ENCODE measurements at regions not wholly inside any gene's neighbourhood (a gene's known extent, or its start where the extent isn't known, plus 50 kb on each side); places are given as distances from the start of the nearest gene placed in this dataset.

DNA sequence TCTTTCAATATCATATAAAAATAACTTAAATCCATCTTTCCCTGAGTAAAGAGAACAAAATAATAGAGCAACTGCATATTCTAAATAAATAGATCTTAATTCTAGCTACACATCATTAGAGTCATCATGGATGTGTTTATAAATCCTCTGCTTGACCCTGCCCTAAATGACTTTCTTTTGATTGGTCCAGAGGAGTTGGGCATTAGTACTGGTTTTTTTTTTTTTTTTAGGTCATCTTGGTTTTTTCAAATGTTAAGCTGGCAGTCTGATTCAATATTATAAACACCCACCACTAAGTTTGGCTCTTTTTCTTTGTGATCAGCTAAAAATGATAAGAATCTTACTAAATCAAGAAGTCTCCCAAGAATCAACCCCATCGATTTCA is 504.0 kb upstream of the CBLB start:
- intact Hi-C loops (cut with DNase I) = no loop called here
- Histone ChIP-seq H3K4me1 (no peaks in the 10 kb centered on the region), H3K9me3 (no peaks in the 10 kb centered on the region), H3K36me3 (no peaks in the 10 kb centered on the region), H3K4me3 (no peak overlapping the region), H3K27ac (no peak overlapping the region), H3K27me3 (ENCODE audit: low read depth) (no peaks in the 10 kb centered on the region)
- ATAC-seq (no peak), DNase-seq (no peak)
- TF ChIP-seq CTCF (IDR thresholded peaks at IDR 0.05) = no peak

- no peak for TF ChIP-seq CTCF (IDR thresholded peaks at IDR 0.05)
- no peak for ATAC-seq
- Histone ChIP-seq H3K4me3 (no peak overlapping the region), H3K36me3 (no peaks in the 10 kb centered on the region), H3K27ac (no peak overlapping the region), H3K9me3 (no peaks in the 10 kb centered on the region), H3K27me3 (ENCODE audit: low read depth) (no peaks in the 10 kb centered on the region), H3K4me1 (no peaks in the 10 kb centered on the region)
- intact Hi-C loops (cut with DNase I) = no loop called here
- no peak for DNase-seq
Observed at GRCh38 chr3:106376016-106376570, 507.3 kb upstream of the CBLB start.

- no peak for TF ChIP-seq CTCF (IDR thresholded peaks at IDR 0.05)
- intact Hi-C loops (cut with DNase I) = no loop called here
- DNase-seq (no peak), ATAC-seq (peak; percentile 90 to 96)
- H3K27ac ChIP-seq = no peak overlapping the region
- H3K9me3 ChIP-seq = no peaks in the 10 kb centered on the region
- H3K4me1 ChIP-seq = no peaks in the 10 kb centered on the region
- no peaks in the 10 kb centered on the region for H3K36me3 ChIP-seq
- H3K4me3 ChIP-seq = no peak overlapping the region
- no peaks in the 10 kb centered on the region for H3K27me3 ChIP-seq (ENCODE audit: low read depth)
Observed at GRCh38 chr3:106379251-106379750, 510.5 kb upstream of the CBLB start.

GRCh38 chr3:106380232-106380631 is 511.4 kb upstream of the CBLB start:
- H3K4me3 ChIP-seq = no peak overlapping the region
- intact Hi-C loops (cut with DNase I) = no loop called here
- H3K27me3 ChIP-seq (ENCODE audit: low read depth) = no peaks in the 10 kb centered on the region
- H3K27ac ChIP-seq = no peak overlapping the region
- DNase-seq = no peak
- no peaks in the 10 kb centered on the region for H3K36me3 ChIP-seq
- no peak for ATAC-seq
- TF ChIP-seq CTCF (IDR thresholded peaks at IDR 0.05) = no peak
- no peaks in the 10 kb centered on the region for H3K4me1 ChIP-seq
- no peaks in the 10 kb centered on the region for H3K9me3 ChIP-seq

DNA sequence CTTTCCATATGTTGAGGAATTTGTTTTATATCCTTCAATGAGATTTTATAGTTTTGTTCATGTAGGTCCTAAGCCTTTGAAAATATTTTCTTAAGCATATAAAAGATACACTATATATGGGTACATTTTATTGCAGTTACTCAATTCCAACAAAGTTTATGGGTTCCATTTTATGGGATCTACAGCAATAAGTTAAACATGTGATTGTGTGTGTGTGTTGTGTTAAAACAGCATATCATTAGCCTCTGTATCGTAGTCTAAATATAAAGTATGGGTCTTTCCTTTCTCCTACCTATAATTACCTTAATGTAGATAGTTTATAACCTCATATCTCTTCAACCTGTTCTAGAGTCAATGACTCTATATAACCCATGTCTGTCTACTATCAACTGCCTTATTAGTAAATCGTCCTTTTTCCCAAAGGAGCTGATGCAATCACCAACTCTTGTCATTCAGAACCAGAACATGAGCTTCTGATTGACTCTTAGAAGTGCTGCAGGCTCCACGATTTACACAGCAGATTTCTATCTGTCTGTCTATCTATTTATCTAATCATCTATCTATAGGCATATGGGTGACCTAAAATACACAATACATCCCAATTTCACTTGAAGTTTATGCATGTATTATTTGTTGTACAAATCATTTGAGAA is 512.6 kb upstream of the CBLB start:
- Histone ChIP-seq H3K9me3 (no peaks in the 10 kb centered on the region), H3K4me1 (no peaks in the 10 kb centered on the region), H3K27me3 (ENCODE audit: low read depth) (no peaks in the 10 kb centered on the region), H3K36me3 (no peaks in the 10 kb centered on the region), H3K4me3 (no peak overlapping the region), H3K27ac (no peak overlapping the region)
- no peak for ATAC-seq
- TF ChIP-seq CTCF (IDR thresholded peaks at IDR 0.05) = no peak
- intact Hi-C loops (cut with DNase I) = no loop called here
- no peak for DNase-seq

Measured in lower lobe of right lung (tissue), 2 donors.